Panc1 (cell line): ENCODE measurements at regions not wholly inside any gene's neighbourhood (a gene's known extent, or its start where the extent isn't known, plus 50 kb on each side); places are given as distances from the start of the nearest gene placed in this dataset.

Source experiments
- ATAC-seq: fragments of 200-7000 bp; cut with Tn5 transposase; 2 replicates; pipeline ENCODE4 v1.9.1; 2020; ENCODE audit warnings: mild to moderate bottlenecking, moderate library complexity
- BruUV-seq: library from RNA; stranded (reverse); fragments of 400-500 nt; replicated peaks from 2 replicates; lab custom pipeline; 2021; lab: Mats Ljungman, UMichigan
- CTCF ChIA-PET: fragments of 300-600 bp; sonication (Branson Sonifier 250); formaldehyde crosslinking; loops from one replicate; lab custom pipeline; 2022; ENCODE audit warnings: antibody characterized with exemption; lab: Charles Lee
- POLR2A ChIA-PET: fragments of 300-600 bp; sonication (Branson Sonifier 250); formaldehyde crosslinking; loops from one replicate; lab custom pipeline; 2022; ENCODE audit warnings: antibody characterized with exemption; lab: Charles Lee
- DNase-seq: peaks from one replicate; pipeline ENCODE4 v3.0.0-alpha.2; 2010; ENCODE audit warnings: low read depth, low spot score
- H3K27ac ChIP-seq: 2 replicates; pipeline ENCODE4 v1.5.1; 2011; ENCODE audit warnings: mild to moderate bottlenecking, low read length, inconsistent platforms
- H3K27me3 ChIP-seq: fragments of 200-500 bp; sonication (Bioruptor generic); 2 replicates; pipeline ENCODE4 v1.6.0; 2014; ENCODE audit warnings: low read length, inconsistent platforms; ENCODE audit not compliant: control insufficient read depth, insufficient read depth
- H3K36me3 ChIP-seq: fragments of 200-500 bp; sonication (Bioruptor generic); 2 replicates; pipeline ENCODE4 v1.5.1; 2014; ENCODE audit warnings: inconsistent platforms, mild to moderate bottlenecking, low read length, moderate library complexity; ENCODE audit not compliant: control insufficient read depth, insufficient read depth
- H3K4me1 ChIP-seq: 2 replicates; pipeline ENCODE4 v1.5.1; 2011; ENCODE audit warnings: inconsistent platforms, mild to moderate bottlenecking, low read length, moderate library complexity; ENCODE audit not compliant: control insufficient read depth, insufficient read depth
- H3K4me3 ChIP-seq, 2 experiments: 2 replicates each; pipeline ENCODE4 v1.5.1; 2011 to 2012; ENCODE audit warnings: low read depth in 2 of 2, low read length in 2 of 2, mild to moderate bottlenecking in 2 of 2, inconsistent platforms in 1 of 2, moderate library complexity in 1 of 2
- H3K9me3 ChIP-seq: fragments of 200-500 bp; sonication (Bioruptor generic); 2 replicates; pipeline ENCODE4 v1.5.1; 2014; ENCODE audit warnings: low read depth, mild to moderate bottlenecking, inconsistent platforms, low read length, moderate library complexity; ENCODE audit not compliant: control insufficient read depth, insufficient read depth
- CTCF ChIP-seq: fragments of 450-650 bp; IDR thresholded peaks from 2 replicates; pipeline ENCODE4 v1.5.1; 2017; ENCODE audit warnings: mild to moderate bottlenecking
- POLR2AphosphoS5 ChIP-seq: IDR thresholded peaks from 2 replicates; pipeline ENCODE4 v1.6.1; 2012; ENCODE audit warnings: mild to moderate bottlenecking, low read depth, low read length, moderate library complexity
- SIN3A ChIP-seq: IDR thresholded peaks from 2 replicates; pipeline ENCODE4 v1.6.1; 2012; ENCODE audit warnings: low read depth, mild to moderate bottlenecking, low read length, moderate library complexity, borderline replicate concordance; ENCODE audit not compliant: insufficient read depth
- TCF7L2 ChIP-seq: IDR thresholded peaks from 2 replicates; pipeline ENCODE4 v1.6.1; 2011; ENCODE audit warnings: mild to moderate bottlenecking, low read depth, low read length, inconsistent platforms
- in situ Hi-C: cut with HindIII; loops from 2 replicates; pipeline ENCODE4 v1.10.0; 2016; ENCODE audit warnings: low sequenced_read_pairs, low pct_unique_long_range_greater_than_20kb
- intact Hi-C: fragments of 100-400 bp; cut with micrococcal nuclease; formaldehyde crosslinking; loops from one replicate; pipeline ENCODE4 v1.10.0; 2022; ENCODE audit not compliant: unreplicated experiment
- TF ChIP-seq, protein P1 (sequence below), 2 experiments: IDR thresholded peaks; 2 replicates each; pipeline ENCODE4 v1.6.1; 2011 to 2012; ENCODE audit warnings: low read depth in 2 of 2, control low read depth in 1 of 2, low read length in 1 of 2, mild to moderate bottlenecking in 1 of 2, moderate library complexity in 1 of 2; ENCODE audit not compliant: insufficient read depth in 1 of 2

- BruUV-seq = no TSS peak
- no peaks in the 10 kb centered on the region for H3K27me3 ChIP-seq
- ChIA-PET POLR2A (no interaction called here), CTCF (no interaction called here)
- H3K4me1 ChIP-seq = no peaks in the 10 kb centered on the region
- DNase-seq = no peak
- ATAC-seq = no peak
- no peak overlapping the region for H3K27ac ChIP-seq
- intact Hi-C loops = no loop called here
- no peaks in the 10 kb centered on the region for H3K9me3 ChIP-seq
- TF ChIP-seq CTCF = no peak
- TF ChIP-seq POLR2AphosphoS5 = no peak
- no peak for TF ChIP-seq SIN3A
- TF ChIP-seq, protein P1, sequence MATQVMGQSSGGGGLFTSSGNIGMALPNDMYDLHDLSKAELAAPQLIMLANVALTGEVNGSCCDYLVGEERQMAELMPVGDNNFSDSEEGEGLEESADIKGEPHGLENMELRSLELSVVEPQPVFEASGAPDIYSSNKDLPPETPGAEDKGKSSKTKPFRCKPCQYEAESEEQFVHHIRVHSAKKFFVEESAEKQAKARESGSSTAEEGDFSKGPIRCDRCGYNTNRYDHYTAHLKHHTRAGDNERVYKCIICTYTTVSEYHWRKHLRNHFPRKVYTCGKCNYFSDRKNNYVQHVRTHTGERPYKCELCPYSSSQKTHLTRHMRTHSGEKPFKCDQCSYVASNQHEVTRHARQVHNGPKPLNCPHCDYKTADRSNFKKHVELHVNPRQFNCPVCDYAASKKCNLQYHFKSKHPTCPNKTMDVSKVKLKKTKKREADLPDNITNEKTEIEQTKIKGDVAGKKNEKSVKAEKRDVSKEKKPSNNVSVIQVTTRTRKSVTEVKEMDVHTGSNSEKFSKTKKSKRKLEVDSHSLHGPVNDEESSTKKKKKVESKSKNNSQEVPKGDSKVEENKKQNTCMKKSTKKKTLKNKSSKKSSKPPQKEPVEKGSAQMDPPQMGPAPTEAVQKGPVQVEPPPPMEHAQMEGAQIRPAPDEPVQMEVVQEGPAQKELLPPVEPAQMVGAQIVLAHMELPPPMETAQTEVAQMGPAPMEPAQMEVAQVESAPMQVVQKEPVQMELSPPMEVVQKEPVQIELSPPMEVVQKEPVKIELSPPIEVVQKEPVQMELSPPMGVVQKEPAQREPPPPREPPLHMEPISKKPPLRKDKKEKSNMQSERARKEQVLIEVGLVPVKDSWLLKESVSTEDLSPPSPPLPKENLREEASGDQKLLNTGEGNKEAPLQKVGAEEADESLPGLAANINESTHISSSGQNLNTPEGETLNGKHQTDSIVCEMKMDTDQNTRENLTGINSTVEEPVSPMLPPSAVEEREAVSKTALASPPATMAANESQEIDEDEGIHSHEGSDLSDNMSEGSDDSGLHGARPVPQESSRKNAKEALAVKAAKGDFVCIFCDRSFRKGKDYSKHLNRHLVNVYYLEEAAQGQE (IDR thresholded peaks at IDR 0.05; ENCODE audit: insufficient read depth in 1 of 2, low read depth in 2 of 2, low read length in 1 of 2) = no peak
- TF ChIP-seq TCF7L2 = no peak
- no peak overlapping the region for H3K4me3 ChIP-seq
- in situ Hi-C loops = no loop called here
- no peaks in the 10 kb centered on the region for H3K36me3 ChIP-seq
These were observed 77.0 kb upstream of the SYT1 start for GRCh38 chr12:78787576-78787975.

- CTCF ChIA-PET = no interaction called here
- POLR2A ChIA-PET = no interaction called here
- in situ Hi-C loops = no loop called here
These were observed 74.4 kb upstream of the SYT1 start for GRCh38 chr12:78790148-78790547.

More at GRCh38 chr12:78790148-78790547, 74.4 kb upstream of the SYT1 start:
- Histone ChIP-seq H3K36me3 (no peaks in the 10 kb centered on the region), H3K4me3 (no peak overlapping the region), H3K9me3 (no peaks in the 10 kb centered on the region), H3K27me3 (no peaks in the 10 kb centered on the region), H3K4me1 (no peaks in the 10 kb centered on the region), H3K27ac (no peak overlapping the region)
- no TSS peak for BruUV-seq
- ATAC-seq (no peak), DNase-seq (no peak)
- TF ChIP-seq, protein P1 (IDR thresholded peaks at IDR 0.05; ENCODE audit: insufficient read depth in 1 of 2, low read depth in 2 of 2, low read length in 1 of 2) = no peak
- no peak for TF ChIP-seq CTCF
- no peak for TF ChIP-seq SIN3A
- TF ChIP-seq POLR2AphosphoS5 = no peak
- TF ChIP-seq TCF7L2 = no peak
- intact Hi-C loops = no loop called here
